HG03175 (cell line): ENCODE measurements at regions not wholly inside any gene's neighbourhood (a gene's known extent, or its start where the extent isn't known, plus 50 kb on each side); places are given as distances from the start of the nearest gene placed in this dataset.
A peak's percentile ranks its signal among the peaks of the same experiment; 100 is the strongest.
"Not testable (repeated sequence)": the region's sequence is repeated elsewhere in the genome, so short reads cannot be mapped to it uniquely, and the experiment has no call there.

Source experiments
- ATAC-seq: cut with Tn5 transposase; IDR thresholded peaks from one replicate; pipeline ENCODE4 v1.9.1; 2021; ENCODE audit warnings: mild to moderate bottlenecking, moderate library complexity; ENCODE audit not compliant: unreplicated experiment

DNA sequence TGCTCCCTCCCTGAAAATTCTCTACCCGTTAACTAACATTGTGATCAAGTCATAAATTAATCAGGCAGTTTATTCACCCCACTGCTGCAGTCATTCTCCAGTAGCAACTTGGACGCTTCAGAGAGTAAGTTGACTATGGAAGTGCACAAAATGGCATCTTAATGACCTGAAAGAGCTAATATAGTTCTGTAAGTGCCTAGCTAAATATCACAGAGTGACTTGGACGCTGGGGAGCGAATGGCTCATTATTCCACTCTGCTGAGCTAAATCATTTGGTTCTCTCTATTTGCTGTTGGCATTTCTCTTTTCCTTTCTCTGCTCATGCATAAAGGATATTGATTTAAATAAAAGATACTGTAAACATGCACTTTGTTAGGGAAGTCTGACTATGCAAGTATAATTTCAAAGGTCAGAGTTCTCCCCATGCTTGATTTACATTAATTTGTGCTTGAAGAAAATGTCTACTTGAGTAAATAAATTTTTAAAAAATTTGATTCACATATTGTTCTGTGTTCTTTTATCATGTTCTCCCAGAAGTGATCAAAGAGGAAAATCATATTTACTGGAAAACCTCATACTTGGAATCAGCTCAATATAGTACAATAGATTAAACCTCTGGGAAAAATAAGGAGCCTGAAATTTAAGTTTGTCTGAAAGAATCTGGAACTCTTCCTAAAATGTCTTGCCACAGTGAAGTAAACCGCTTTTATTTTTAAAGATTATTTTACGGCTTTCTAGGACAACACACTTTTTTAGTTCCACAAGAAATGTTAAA lies 169.5 kb upstream of the HAPLN1 start:
- no peak for ATAC-seq

DNA sequence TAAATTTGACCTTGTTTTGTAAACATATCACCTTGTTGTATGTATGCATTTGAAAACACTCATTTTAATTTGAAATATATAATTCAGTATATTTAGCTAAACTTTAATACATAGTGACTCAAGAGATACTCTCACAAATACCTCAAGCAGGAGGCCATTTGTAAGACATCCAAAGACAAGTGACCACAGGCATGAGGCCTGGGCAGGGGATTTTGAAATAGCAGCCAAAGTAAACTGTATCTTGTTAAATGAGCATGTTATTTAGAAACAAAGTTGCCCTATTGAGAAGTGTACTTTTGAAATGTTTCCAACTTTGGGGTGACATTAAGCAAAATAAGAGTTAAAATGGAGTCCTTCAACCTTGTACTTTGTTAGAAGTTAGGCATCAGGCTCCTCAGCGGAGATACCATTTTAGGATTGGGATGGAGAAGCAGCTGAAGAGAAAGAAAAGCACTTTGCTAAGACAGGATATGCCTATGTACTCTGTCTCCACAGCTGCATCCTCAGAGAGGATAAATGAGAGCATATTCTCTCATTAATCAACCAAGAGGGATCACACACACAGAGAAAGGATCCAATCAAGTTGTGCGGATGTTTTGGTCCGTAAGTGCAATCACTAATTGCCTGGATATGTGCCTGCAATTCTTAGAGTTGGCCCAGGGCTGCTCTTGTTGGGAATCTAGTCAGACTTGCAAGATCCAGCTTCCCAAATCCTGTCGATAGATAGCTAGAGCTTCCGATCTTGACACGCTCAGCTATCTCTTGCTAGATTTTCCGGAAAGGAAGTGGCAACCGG lies 157.5 kb upstream of the HAPLN1 start:
- ATAC-seq, result no peak

DNA sequence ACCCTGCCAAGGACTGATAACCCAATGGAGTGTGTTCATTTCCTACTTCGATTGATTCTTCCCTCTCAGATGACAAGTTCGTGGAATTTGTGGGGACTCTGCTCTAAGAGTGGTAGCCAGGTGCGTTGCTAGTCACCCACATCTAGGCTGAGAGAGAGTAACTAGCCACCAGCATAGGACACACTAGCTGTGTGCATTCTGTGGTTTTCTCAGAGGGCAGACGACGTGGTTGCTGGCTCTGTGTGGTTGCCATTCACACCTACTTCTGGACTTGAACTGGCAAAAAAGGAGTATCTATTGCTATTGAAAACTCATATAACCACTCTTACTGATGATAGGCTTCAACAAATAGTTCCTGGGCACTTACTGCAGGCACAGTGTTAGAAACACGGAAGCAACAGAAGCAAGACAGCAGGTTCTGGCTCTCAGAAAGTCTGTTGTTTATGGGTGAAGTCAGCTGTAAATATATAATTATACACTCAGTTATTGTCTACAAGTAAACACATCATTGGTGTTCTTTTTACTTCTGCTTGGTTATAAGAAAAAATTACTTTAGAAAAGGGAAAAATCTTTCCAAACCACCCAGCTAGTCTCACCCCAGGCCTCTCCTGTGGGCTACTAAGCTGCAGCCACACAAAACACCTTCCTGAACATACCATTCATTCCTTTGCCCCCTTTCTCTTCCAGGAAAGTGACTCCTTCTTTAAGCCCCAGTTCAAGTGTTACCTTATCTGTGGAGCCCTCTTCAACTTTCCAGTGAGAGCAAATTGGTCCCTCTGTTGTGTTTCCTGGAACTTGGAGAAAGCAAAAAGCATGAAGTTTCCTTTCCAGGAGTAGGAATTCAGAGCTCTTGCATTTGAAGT lies 151.1 kb upstream of the HAPLN1 start:
- no peak for ATAC-seq

DNA sequence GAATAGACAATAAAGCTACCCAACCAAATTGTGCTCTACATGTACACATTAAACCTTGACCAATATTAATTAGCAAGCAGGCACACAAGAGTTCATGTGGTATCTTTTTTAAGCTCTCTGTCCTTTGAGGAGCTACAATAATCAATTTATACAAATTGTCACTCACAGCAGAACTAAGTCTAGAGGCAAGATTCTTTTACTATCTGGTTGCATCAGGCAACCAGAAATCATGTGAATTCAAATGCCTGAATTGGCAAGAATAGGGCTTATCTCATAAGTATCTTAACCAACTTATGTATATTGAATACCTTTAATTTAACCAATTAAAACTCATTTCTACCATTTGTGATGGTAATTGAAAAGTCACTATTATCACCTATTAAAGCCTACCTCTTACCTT lies 145.5 kb upstream of the HAPLN1 start:
- ATAC-seq, result no peak

DNA sequence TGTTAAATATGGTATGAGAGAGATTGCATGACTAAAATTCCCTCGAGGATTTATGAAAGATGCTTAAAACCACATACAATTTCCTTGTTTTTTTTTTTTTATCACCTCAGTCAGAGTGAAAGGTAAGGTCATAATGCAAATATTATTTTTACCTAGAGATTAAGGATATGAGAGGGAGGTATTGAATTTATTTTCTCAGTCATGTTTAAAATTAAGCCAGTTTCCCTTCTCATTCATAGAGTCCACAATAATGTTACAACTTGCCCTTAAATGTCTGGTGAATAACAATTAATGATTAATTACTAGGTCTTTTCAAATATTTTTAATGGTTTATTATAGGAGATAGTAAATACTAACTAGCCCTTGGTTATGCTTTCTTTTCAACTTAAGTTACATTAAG lies 144.9 kb upstream of the HAPLN1 start:
- no peak for ATAC-seq

DNA sequence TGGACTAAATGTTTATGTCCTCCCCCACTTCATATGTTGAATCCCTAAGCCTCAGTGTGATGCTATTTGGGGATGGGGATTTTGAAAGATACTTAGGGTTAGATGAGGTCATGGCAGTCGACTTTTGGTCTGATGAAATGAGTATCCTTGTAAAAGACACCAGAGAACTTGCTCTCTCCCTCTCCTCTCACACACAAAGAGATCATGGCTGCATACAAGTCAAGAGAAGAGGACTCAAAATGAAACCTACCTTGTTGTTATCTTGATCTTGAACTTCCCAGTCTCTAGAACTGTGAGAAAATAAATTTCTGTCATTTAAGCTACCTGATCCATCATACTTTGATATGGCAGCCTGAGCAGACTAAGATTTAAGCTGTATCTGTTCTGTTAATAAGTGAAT lies 144.0 kb upstream of the HAPLN1 start:
- ATAC-seq, result no peak

DNA sequence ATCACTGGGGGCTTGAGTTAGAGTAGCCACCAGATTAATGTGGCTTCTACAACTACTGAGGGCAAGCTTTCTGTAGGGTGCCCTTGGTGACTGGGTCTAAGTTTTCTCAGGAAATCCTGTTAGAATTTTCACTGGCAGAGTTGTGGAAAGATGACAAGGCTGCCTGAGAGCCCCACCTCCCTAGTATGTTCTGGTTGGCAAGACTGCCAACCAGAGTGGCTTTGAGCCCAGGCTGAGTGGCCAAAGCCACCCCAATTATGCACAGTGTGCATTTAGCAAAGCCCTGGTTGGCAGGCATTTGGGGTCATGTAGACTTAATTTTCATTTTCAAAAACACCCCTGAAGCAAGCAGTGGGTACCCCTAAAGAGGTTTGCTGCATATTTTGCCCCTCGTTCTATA lies 136.7 kb upstream of the HAPLN1 start:
- ATAC-seq, result no peak

DNA sequence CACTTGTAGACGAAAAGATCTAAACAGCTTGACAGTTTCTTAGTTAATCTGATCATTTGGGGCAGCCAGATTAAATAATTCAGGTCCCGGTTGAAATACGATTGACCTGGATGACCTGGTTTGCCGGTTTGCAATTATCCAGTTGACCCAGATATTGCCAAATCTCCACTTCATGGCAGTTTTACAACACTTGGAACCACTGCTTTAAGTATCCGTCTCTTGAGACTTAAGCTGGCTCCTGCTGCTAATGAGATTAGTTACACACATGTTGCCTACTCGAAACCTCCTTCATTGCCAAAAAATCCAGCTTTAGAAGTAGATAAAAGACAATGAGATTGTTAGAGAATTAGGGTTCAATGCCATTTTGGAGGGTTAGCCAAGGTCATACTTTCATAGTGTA lies 136.2 kb upstream of the HAPLN1 start:
- ATAC-seq, result no peak

DNA sequence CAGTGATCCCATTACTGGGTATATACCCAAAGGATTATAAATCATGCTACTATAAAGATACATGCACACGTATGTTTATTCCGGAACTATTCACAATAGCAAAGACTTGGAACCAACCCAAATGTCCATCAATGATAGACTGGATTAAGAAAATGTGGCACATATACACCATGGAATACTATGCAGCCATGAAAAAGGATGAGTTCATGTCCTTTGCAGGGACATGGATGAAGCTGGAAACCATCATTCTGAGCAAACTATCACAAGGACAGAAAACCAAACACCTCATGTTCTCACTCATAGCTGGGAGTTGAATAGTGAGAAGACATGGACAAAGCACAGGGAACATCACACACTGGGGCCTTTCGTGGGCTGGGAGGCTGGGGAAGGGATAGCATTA lies 129.8 kb upstream of the HAPLN1 start:
- not testable (repeated sequence) for ATAC-seq

DNA sequence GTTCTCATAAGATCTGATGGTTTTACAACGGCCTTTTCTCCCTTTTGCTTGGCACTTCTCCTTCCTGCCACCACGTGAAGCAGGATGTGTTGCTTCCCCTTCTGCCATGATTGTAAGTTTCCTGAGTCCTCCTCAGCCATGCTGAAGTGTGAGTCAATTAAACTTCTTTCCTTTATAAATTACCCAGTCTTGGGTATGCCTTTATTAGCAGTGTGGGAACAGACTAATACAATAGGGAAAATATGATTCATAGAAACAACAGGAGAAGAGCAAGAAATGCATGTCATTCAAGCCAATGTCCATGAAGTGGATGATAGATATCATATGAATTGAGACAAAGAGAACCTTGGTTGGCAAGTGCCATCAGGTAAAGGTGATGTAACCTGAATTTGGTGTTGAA lies 128.3 kb upstream of the HAPLN1 start:
- no peak for ATAC-seq

DNA sequence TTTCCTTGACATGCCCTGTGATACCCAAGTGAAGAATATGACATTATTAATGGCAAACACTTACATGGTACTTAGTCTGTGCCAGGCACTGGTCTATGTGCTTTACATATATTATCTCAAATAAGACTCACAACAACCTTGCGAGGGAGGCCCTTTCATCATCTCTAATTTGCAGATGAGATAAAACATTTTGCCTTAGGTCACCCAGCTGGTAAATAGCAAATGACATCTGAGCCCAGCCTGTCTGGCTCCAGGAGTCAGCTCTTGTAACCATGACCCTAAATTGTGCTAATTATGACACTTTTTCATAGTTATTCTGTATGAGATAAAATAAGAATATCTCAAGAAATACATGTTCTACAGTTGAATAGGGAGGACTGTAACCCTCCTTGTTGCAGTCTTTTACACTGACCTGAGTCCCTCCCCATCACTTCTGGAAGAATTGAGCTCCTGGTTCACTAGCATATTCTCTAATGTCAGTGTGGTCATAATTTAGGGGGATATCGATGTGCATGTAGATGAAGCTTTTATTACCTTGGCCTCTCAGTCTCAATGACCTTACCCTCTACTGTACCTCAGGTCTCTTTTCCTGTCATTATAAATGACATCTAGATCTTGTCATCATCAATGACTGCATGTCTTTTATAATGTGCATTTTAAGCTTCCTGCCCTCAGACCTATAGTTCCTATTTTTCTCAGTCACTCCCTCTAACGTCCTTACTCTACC lies 126.1 kb upstream of the HAPLN1 start:
- ATAC-seq, result no peak

DNA sequence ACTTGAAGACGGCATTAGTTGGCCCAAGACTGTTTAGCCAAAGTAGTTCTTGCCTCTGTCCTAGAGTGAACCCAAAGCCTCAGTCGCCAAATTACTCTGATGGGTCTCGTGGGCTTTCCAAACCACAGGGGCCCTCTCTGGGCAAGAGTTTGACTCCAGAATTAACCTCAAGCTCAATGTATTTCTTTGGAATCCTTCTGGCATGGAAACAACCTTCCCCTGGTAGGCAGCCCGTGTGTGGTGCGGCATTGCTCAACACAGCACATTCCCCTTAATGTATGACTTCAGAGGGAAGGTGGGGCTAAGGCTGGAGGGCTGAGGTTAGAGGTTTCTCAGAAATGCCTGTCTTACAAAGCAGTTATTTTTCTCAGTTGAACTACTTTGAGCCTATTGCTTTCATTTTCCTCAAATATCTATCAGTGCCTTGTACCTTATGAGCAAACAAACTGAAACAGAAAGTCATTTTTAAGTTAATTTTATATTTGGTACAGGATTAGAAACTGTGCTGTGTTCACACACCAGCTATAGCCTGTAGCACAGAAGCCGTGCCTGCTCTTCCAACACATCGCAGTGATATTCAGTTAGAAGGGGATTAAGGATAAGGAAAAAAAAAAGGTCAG lies 123.9 kb upstream of the HAPLN1 start:
- peak; percentile 97 for ATAC-seq

DNA sequence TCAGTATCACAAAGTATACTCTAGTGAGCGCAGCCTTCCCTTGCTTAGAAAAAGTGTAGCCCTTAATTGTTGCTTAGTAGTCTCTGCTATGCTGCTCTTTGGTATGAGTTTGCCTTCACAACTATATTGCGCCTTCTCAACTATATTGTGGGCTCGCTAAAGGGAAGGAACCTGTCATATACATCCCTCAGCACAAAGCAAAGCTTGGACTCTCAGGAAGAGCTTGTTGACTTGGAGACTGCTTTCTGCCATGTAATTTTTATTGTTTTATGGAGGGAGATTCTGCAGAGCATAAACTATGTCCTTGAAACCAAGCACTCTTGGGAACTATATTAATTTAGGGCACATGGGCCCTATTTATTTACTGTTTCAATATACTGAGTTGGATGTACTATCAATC lies 119.1 kb upstream of the HAPLN1 start:
- ATAC-seq, result no peak

DNA sequence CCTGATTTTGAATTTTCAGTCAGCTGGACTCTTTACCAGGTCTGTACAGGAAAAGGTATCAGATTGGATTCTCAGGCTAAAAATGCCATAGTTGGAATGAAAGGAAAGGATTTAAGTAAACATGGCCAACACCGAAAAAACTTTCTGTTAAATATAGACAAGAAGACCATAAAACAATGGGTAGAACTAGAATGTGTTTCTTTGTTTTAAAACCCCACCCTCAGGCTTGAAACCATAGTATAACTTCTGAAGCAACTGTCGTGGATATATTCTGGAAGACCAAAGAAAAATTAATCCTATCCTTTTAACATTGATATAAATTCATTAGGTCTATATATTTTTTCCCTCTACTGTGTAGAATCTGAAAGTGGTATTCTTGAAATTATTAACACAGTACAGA lies 118.6 kb upstream of the HAPLN1 start:
- ATAC-seq, result no peak

DNA sequence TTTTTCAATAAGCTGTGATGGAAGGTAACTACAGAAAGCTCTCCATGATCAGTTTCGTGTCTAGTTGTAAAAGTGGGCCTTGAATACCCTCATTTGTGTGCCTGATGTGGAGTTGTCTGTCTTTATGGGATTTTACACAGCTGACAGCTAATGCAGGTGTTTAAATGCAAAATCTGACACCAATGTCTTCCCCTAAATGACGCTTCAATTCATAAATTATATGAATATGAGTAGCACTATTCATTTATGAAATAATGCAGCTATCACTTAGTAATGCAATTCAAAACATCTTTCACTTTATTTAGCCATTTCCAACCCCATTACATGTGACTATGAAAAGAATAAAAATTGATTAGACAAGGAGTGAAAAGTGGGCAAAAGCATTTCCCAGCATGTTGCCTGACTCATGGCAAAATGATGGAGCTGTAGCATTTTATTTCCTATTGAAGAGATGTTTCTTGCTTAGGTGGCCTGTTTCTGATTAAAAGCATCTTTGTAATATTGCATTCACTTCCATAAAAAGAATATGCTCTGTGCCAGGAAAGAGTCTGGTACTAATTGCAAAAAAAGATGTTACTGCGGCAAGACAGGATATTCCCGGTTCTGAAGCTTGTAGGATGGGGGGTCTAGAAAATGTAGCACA lies 116.7 kb upstream of the HAPLN1 start:
- no peak for ATAC-seq

DNA sequence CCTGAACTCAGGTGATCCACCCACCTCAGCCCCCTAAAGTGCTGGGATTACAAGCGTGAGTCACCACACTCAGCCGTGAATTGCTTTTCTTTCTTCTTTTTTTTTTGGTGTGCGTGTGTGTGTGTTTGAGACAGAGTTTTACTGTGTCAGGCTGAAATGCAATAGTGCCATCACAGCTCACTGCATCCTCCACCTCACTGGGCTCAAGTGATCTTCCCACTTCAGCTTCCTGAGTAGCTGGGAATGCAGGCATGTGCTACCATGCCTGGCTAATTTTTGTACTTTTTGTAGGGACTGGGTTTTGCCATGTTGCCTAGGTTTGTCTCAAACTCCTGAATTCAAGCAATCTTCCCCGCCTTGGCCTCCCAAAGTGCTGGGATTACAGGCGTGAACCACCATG lies 113.7 kb upstream of the HAPLN1 start:
- no peak for ATAC-seq

DNA sequence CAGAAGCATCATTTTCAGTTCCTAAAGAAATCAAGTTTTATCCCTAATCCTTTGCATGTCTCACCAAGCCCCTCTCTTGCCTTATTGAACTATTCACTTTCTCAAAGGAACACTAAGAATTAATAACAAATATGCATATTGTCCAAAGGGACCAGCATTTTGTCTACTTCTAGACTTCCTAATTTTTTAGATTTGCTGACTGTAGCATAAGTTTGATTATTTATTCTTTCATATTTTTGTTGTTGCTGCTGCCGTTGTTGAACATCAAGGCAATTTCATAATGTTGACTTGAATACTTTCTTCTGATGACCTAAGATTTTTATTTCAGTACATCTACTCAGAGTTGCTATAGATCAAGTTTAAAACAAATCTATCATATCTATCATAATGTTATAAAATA lies 111.2 kb upstream of the HAPLN1 start:
- ATAC-seq, result no peak

DNA sequence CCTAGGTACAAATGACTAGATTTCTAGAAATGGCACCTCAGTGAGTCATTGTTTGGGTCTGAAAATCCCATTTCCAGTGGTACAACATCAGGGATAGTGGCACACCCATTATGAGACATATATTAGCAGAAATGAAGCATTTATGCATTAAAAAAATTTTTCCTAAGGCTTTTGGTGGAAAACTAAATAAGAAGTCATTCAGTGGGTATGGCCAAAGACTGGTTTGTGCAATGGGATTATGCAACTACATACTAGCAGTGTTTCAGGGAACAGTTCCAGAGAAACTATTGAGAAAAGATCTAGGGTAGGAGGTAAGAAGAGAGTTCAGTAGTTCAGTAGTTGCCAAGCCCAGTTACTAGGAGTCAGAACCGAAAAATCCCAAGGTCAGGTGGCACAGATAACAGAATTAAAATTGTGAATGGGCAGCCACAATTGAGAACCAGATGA lies 106.5 kb upstream of the HAPLN1 start:
- ATAC-seq, result no peak

DNA sequence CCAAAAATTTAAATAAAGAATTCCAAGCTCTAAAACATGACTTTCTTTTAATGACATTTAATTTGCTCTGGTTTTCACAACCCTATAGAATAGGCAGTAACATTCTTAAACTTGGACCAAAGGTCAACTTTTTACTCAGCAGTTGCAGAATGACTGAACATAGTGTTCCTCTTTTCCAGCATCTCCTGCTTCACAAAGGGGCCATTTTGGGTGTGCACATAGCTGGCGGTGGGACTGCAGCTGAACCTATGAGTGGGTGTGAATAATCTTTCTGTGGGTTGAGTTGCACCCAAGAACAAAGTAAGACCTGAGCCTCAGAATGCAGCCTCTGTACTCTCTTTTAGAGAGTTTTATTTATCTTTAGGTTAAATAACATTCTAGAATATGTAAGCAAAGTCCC lies 96.9 kb upstream of the HAPLN1 start:
- ATAC-seq, result no peak

DNA sequence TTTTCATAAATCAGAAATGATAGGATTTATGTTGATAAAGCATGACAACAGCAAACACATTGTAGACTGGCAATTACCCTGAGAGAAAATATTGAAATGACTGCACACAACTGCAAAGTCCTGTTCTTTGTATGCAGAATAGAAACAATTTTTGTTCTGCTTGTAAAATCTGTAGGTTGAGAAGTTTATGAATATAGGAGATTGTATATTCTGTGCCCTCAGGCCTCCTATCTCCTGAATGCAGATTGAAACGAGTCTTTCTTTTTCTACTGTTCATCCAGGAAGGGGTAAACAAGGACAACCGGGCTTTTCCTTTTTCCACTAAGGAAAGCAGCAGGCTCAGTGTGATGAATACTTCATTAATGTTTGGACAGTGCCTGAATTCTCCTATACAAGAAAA lies 95.0 kb upstream of the HAPLN1 start:
- no peak for ATAC-seq
